ENCODE measurements at regions not wholly inside any gene's neighbourhood (a gene's known extent, or its start where the extent isn't known, plus 50 kb on each side); places are given as distances from the start of the nearest gene placed in this dataset.

- H3K4me3 Mint-ChIP-seq, result no peak overlapping the region
- H3K4me1 Mint-ChIP-seq, result no peaks in the 10 kb centered on the region
- no peaks in the 10 kb centered on the region for H3K9me3 Mint-ChIP-seq
- DNase-seq, result no peak
- H3K36me3 Mint-ChIP-seq (ENCODE audit: low read depth), result no peaks in the 10 kb centered on the region
- H3K27ac Mint-ChIP-seq, result no peak overlapping the region
- TF ChIP-seq CTCF (IDR thresholded peaks at IDR 0.05), result no peak
- H3K27me3 Mint-ChIP-seq (ENCODE audit: low read depth, poor library complexity), result no peaks in the 10 kb centered on the region
Measured at GRCh38 chr11:23095650-23096189, 235.4 kb upstream of the CCDC179 start.

- no peak for DNase-seq
- Mint-ChIP-seq H3K4me3 (no peak overlapping the region), H3K27ac (no peak overlapping the region), H3K9me3 (no peaks in the 10 kb centered on the region), H3K27me3 (ENCODE audit: low read depth, poor library complexity) (no peaks in the 10 kb centered on the region), H3K4me1 (no peaks in the 10 kb centered on the region), H3K36me3 (ENCODE audit: low read depth) (no peaks in the 10 kb centered on the region)
- TF ChIP-seq CTCF (IDR thresholded peaks at IDR 0.05), result no peak
Measured at GRCh38 chr11:23097891-23098290, 237.6 kb upstream of the CCDC179 start.

- no peak for TF ChIP-seq CTCF (IDR thresholded peaks at IDR 0.05)
- H3K27ac Mint-ChIP-seq, result no peak overlapping the region
Measured at GRCh38 chr11:23099256-23099655, 239.0 kb upstream of the CCDC179 start.

GRCh38 chr11:23100726-23101125, 240.5 kb upstream of the CCDC179 start:
- TF ChIP-seq CTCF (IDR thresholded peaks at IDR 0.05), result no peak
- H3K27me3 Mint-ChIP-seq (ENCODE audit: low read depth, poor library complexity), result no peaks in the 10 kb centered on the region
- no peak for DNase-seq
- no peaks in the 10 kb centered on the region for H3K36me3 Mint-ChIP-seq (ENCODE audit: low read depth)
- H3K4me1 Mint-ChIP-seq, result no peaks in the 10 kb centered on the region
- H3K9me3 Mint-ChIP-seq, result no peaks in the 10 kb centered on the region
- no peak overlapping the region for H3K27ac Mint-ChIP-seq
- no peak overlapping the region for H3K4me3 Mint-ChIP-seq

More at GRCh38 chr11:23099256-23099655, 239.0 kb upstream of the CCDC179 start:
- no peak overlapping the region for H3K4me3 Mint-ChIP-seq
- H3K4me1 Mint-ChIP-seq, result no peaks in the 10 kb centered on the region
- H3K9me3 Mint-ChIP-seq, result no peaks in the 10 kb centered on the region
- no peaks in the 10 kb centered on the region for H3K27me3 Mint-ChIP-seq (ENCODE audit: low read depth, poor library complexity)
- H3K36me3 Mint-ChIP-seq (ENCODE audit: low read depth), result no peaks in the 10 kb centered on the region
- no peak for DNase-seq

- no peak for TF ChIP-seq CTCF (IDR thresholded peaks at IDR 0.05)
- no peak overlapping the region for H3K27ac Mint-ChIP-seq
- H3K27me3 Mint-ChIP-seq (ENCODE audit: low read depth, poor library complexity), result no peaks in the 10 kb centered on the region
- no peaks in the 10 kb centered on the region for H3K9me3 Mint-ChIP-seq
- no peak for DNase-seq
- H3K4me1 Mint-ChIP-seq, result no peaks in the 10 kb centered on the region
- H3K4me3 Mint-ChIP-seq, result no peak overlapping the region
- H3K36me3 Mint-ChIP-seq (ENCODE audit: low read depth), result no peaks in the 10 kb centered on the region
Measured at GRCh38 chr11:23103416-23103815, 243.1 kb upstream of the CCDC179 start.

GRCh38 chr11:23111527-23111926, 251.3 kb upstream of the CCDC179 start:
- H3K4me3 Mint-ChIP-seq, result peak overlapping the region; percentile 1
- DNase-seq, result no peak
- H3K27ac Mint-ChIP-seq, result no peak overlapping the region
- H3K36me3 Mint-ChIP-seq (ENCODE audit: low read depth), result peaks cover under 1% of the 10 kb centered on the region
- H3K27me3 Mint-ChIP-seq (ENCODE audit: low read depth, poor library complexity), result peaks cover 4% of the 10 kb centered on the region
- H3K9me3 Mint-ChIP-seq, result peaks cover 2% of the 10 kb centered on the region
- TF ChIP-seq CTCF (IDR thresholded peaks at IDR 0.05), result no peak
- H3K4me1 Mint-ChIP-seq, result peaks cover 40% of the 10 kb centered on the region
